H7 (cell line): ENCODE measurements at regions not wholly inside any gene's neighbourhood (a gene's known extent, or its start where the extent isn't known, plus 50 kb on each side); places are given as distances from the start of the nearest gene placed in this dataset.
A peak's percentile ranks its signal among the peaks of the same experiment; 100 is the strongest.

Experiments
- DNase-seq: peaks from one replicate; pipeline ENCODE4 v3.0.0; 2012
- H3K27me3 ChIP-seq: 2 replicates; pipeline ENCODE4 v1.6.0; 2011; ENCODE audit warnings: mild to moderate bottlenecking, low read length; ENCODE audit not compliant: control insufficient read depth, insufficient read depth
- H3K36me3 ChIP-seq: replicated peaks from 2 replicates; pipeline ENCODE4 v1.5.1; 2011; ENCODE audit warnings: low read length; ENCODE audit not compliant: control insufficient read depth, insufficient read depth
- H3K4me3 ChIP-seq: 2 replicates; pipeline ENCODE4 v1.5.1; 2011; ENCODE audit warnings: low read depth, mild to moderate bottlenecking, control low read depth, low read length, moderate library complexity; ENCODE audit not compliant: insufficient read depth

GRCh38 chr2:173419506-173419905, 64.8 kb downstream of the CDCA7 start:
- H3K27me3 ChIP-seq = no peaks in the 10 kb centered on the region
- no peak for DNase-seq
- no peaks in the 10 kb centered on the region for H3K36me3 ChIP-seq
- H3K4me3 ChIP-seq = no peak overlapping the region

- no peak for DNase-seq
- Histone ChIP-seq H3K36me3 (no peaks in the 10 kb centered on the region), H3K4me3 (no peak overlapping the region), H3K27me3 (no peaks in the 10 kb centered on the region)
Measured at GRCh38 chr2:173424886-173425285, 70.2 kb downstream of the CDCA7 start.

- no peaks in the 10 kb centered on the region for H3K27me3 ChIP-seq
- no peaks in the 10 kb centered on the region for H3K36me3 ChIP-seq
- no peak overlapping the region for H3K4me3 ChIP-seq
- DNase-seq = no peak
Measured at GRCh38 chr2:173427887-173428668, 73.4 kb downstream of the CDCA7 start.

GRCh38 chr2:173431191-173431590, 76.5 kb downstream of the CDCA7 start:
- no peaks in the 10 kb centered on the region for H3K27me3 ChIP-seq
- DNase-seq = peak; percentile 60
- no peak overlapping the region for H3K4me3 ChIP-seq
- no peaks in the 10 kb centered on the region for H3K36me3 ChIP-seq

GRCh38 chr2:173432049-173432754, 77.5 kb downstream of the CDCA7 start:
- no peak overlapping the region for H3K4me3 ChIP-seq
- H3K27me3 ChIP-seq = no peaks in the 10 kb centered on the region
- H3K36me3 ChIP-seq = no peaks in the 10 kb centered on the region
- no peak for DNase-seq

- Histone ChIP-seq H3K36me3 (no peaks in the 10 kb centered on the region), H3K4me3 (no peak overlapping the region), H3K27me3 (no peaks in the 10 kb centered on the region)
- DNase-seq = no peak
Measured at GRCh38 chr2:173434762-173435569, 80.3 kb downstream of the CDCA7 start.

- DNase-seq = no peak
- no peaks in the 10 kb centered on the region for H3K27me3 ChIP-seq
- H3K4me3 ChIP-seq = no peak overlapping the region
Measured at GRCh38 chr2:173435574-173435973, 80.9 kb downstream of the CDCA7 start.

GRCh38 chr2:173436088-173436487, 81.4 kb downstream of the CDCA7 start:
- H3K27me3 ChIP-seq = no peaks in the 10 kb centered on the region
- H3K4me3 ChIP-seq = no peak overlapping the region
- no peak for DNase-seq
- no peaks in the 10 kb centered on the region for H3K36me3 ChIP-seq

More at GRCh38 chr2:173435574-173435973, 80.9 kb downstream of the CDCA7 start:
- no peaks in the 10 kb centered on the region for H3K36me3 ChIP-seq

GRCh38 chr2:173441222-173441621, 86.5 kb downstream of the CDCA7 start:
- H3K4me3 ChIP-seq = no peak overlapping the region
- no peaks in the 10 kb centered on the region for H3K27me3 ChIP-seq
- no peak for DNase-seq
- no peaks in the 10 kb centered on the region for H3K36me3 ChIP-seq

GRCh38 chr2:173442542-173442941, 87.9 kb downstream of the CDCA7 start:
- no peak for DNase-seq
- H3K4me3 ChIP-seq = no peak overlapping the region
- H3K27me3 ChIP-seq = no peaks in the 10 kb centered on the region
- no peaks in the 10 kb centered on the region for H3K36me3 ChIP-seq

- H3K4me3 ChIP-seq = no peak overlapping the region
- H3K36me3 ChIP-seq = no peaks in the 10 kb centered on the region
- no peak for DNase-seq
- H3K27me3 ChIP-seq = no peaks in the 10 kb centered on the region
Measured at GRCh38 chr2:173446722-173447121, 92.0 kb downstream of the CDCA7 start.

GRCh38 chr2:173448938-173449471, 94.3 kb downstream of the CDCA7 start:
- Histone ChIP-seq H3K36me3 (no peaks in the 10 kb centered on the region), H3K27me3 (no peaks in the 10 kb centered on the region), H3K4me3 (peak overlapping the region; percentile 22; the same call in 1 of the 2 replicates)
- DNase-seq = peak; percentile 78

- Histone ChIP-seq H3K27me3 (0 out of 2 replicates have a peak, but pooled peaks cover 2% of the 10 kb centered on the region), H3K36me3 (no peaks in the 10 kb centered on the region), H3K4me3 (no peak overlapping the region)
- no peak for DNase-seq
Measured at GRCh38 chr2:173451118-173451517, 96.4 kb downstream of the CDCA7 start.

GRCh38 chr2:173451941-173452340, 97.3 kb downstream of the CDCA7 start:
- no peak for DNase-seq
- Histone ChIP-seq H3K36me3 (no peaks in the 10 kb centered on the region), H3K4me3 (no peak overlapping the region), H3K27me3 (peaks cover 2% of the 10 kb centered on the region; the same call in 1 of the 2 replicates)
